ENCODE measurements at regions not wholly inside any gene's neighbourhood (a gene's known extent, or its start where the extent isn't known, plus 50 kb on each side); places are given as distances from the start of the nearest gene placed in this dataset.

- H3K79me1 ChIP-seq (replicated peaks; ENCODE audit: low read length, poor library complexity, severe bottlenecking), result no peaks in the 10 kb centered on the region
- H3K14ac ChIP-seq (ENCODE audit: low read length in 2 of 2), result no peak overlapping the region
- H3K36me3 ChIP-seq (ENCODE audit: control insufficient read depth in 1 of 2, insufficient read depth in 2 of 2, low read depth in 1 of 2, low read length in 2 of 2), result no peaks in the 10 kb centered on the region
- no peak overlapping the region for H3K4me2 ChIP-seq (ENCODE audit: low read length, poor library complexity, severe bottlenecking)
- no peak overlapping the region for H2BK15ac ChIP-seq (ENCODE audit: low read depth, poor library complexity, severe bottlenecking)
- H3K4me1 ChIP-seq (ENCODE audit: control insufficient read depth, insufficient read depth, low read depth, low read length), result no peaks in the 10 kb centered on the region
- no peak overlapping the region for H3K18ac ChIP-seq (ENCODE audit: low read depth in 1 of 2, low read length in 2 of 2)
- H2BK12ac ChIP-seq (ENCODE audit: low read length in 2 of 2), result no peak overlapping the region
- no peak overlapping the region for H2BK120ac ChIP-seq (ENCODE audit: low read depth, low read length)
- WGBS, result 70% methylated on average over 2 of the region's 2 CpGs
- H3K4ac ChIP-seq (ENCODE audit: low read depth in 1 of 2, low read length in 2 of 2), result no peak overlapping the region
- H3K27ac ChIP-seq (ENCODE audit: low read length, poor library complexity, severe bottlenecking), result no peak overlapping the region
- H2AFZ ChIP-seq (ENCODE audit: low read depth, low read length), result no peak overlapping the region
- no peaks in the 10 kb centered on the region for H3K27me3 ChIP-seq (ENCODE audit: control insufficient read depth in 1 of 2, insufficient read depth in 1 of 2, low read length in 2 of 2)
- no peak overlapping the region for H4K8ac ChIP-seq (ENCODE audit: low read length)
- H2AK5ac ChIP-seq (ENCODE audit: low read length, severe bottlenecking), result no peak overlapping the region
- no peak overlapping the region for H3K23ac ChIP-seq (ENCODE audit: low read length in 2 of 2)
- no peak overlapping the region for H2BK5ac ChIP-seq (ENCODE audit: low read depth, low read length, poor library complexity, severe bottlenecking)
- H3K4me3 ChIP-seq (ENCODE audit: insufficient read depth in 1 of 2, low read depth in 1 of 2, low read length in 2 of 2), result no peak overlapping the region
- H3K9ac ChIP-seq (ENCODE audit: low read length), result no peak overlapping the region
- no peaks in the 10 kb centered on the region for H3K9me3 ChIP-seq (ENCODE audit: control insufficient read depth, low read length)
- no peak overlapping the region for H4K91ac ChIP-seq (ENCODE audit: low read length)
- no peak for DNase-seq
Measured at GRCh38 chr2:2517399-2517798, 186.3 kb upstream of the MYT1L start.

- no peak overlapping the region for H4K8ac ChIP-seq (ENCODE audit: low read length)
- H3K4me1 ChIP-seq (ENCODE audit: control insufficient read depth, insufficient read depth, low read depth, low read length), result no peaks in the 10 kb centered on the region
- H2BK15ac ChIP-seq (ENCODE audit: low read depth, poor library complexity, severe bottlenecking), result no peak overlapping the region
- H3K27me3 ChIP-seq (ENCODE audit: control insufficient read depth in 1 of 2, insufficient read depth in 1 of 2, low read length in 2 of 2), result no peaks in the 10 kb centered on the region
- no peak overlapping the region for H2AK5ac ChIP-seq (ENCODE audit: low read length, severe bottlenecking)
- H3K9ac ChIP-seq (ENCODE audit: low read length), result no peak overlapping the region
- no peak overlapping the region for H3K4me3 ChIP-seq (ENCODE audit: insufficient read depth in 1 of 2, low read depth in 1 of 2, low read length in 2 of 2)
- H2BK12ac ChIP-seq (ENCODE audit: low read length in 2 of 2), result no peak overlapping the region
- no peak overlapping the region for H4K91ac ChIP-seq (ENCODE audit: low read length)
- no peak overlapping the region for H3K27ac ChIP-seq (ENCODE audit: low read length, poor library complexity, severe bottlenecking)
- H3K18ac ChIP-seq (ENCODE audit: low read depth in 1 of 2, low read length in 2 of 2), result no peak overlapping the region
- H3K9me3 ChIP-seq (ENCODE audit: control insufficient read depth, low read length), result no peaks in the 10 kb centered on the region
- no peak overlapping the region for H2BK120ac ChIP-seq (ENCODE audit: low read depth, low read length)
- no peak for DNase-seq
- H3K36me3 ChIP-seq (ENCODE audit: control insufficient read depth in 1 of 2, insufficient read depth in 2 of 2, low read depth in 1 of 2, low read length in 2 of 2), result no peaks in the 10 kb centered on the region
- H3K4me2 ChIP-seq (ENCODE audit: low read length, poor library complexity, severe bottlenecking), result no peak overlapping the region
- H3K79me1 ChIP-seq (replicated peaks; ENCODE audit: low read length, poor library complexity, severe bottlenecking), result no peaks in the 10 kb centered on the region
- no peak overlapping the region for H3K4ac ChIP-seq (ENCODE audit: low read depth in 1 of 2, low read length in 2 of 2)
- 80% methylated on average over 13 of the region's 14 CpGs for WGBS
- H2BK5ac ChIP-seq (ENCODE audit: low read depth, low read length, poor library complexity, severe bottlenecking), result no peak overlapping the region
- no peak overlapping the region for H3K23ac ChIP-seq (ENCODE audit: low read length in 2 of 2)
- H2AFZ ChIP-seq (ENCODE audit: low read depth, low read length), result no peak overlapping the region
- H3K14ac ChIP-seq (ENCODE audit: low read length in 2 of 2), result no peak overlapping the region
Measured at GRCh38 chr2:2516386-2516785, 185.3 kb upstream of the MYT1L start.

- Histone ChIP-seq H3K27me3 (ENCODE audit: control insufficient read depth in 1 of 2, insufficient read depth in 1 of 2, low read length in 2 of 2) (no peaks in the 10 kb centered on the region), H3K4me2 (ENCODE audit: low read length, poor library complexity, severe bottlenecking) (no peak overlapping the region), H3K79me1 (replicated peaks; ENCODE audit: low read length, poor library complexity, severe bottlenecking) (no peaks in the 10 kb centered on the region), H3K23ac (ENCODE audit: low read length in 2 of 2) (no peak overlapping the region), H3K4me3 (ENCODE audit: insufficient read depth in 1 of 2, low read depth in 1 of 2, low read length in 2 of 2) (no peak overlapping the region), H2AK5ac (ENCODE audit: low read length, severe bottlenecking) (no peak overlapping the region), H3K36me3 (ENCODE audit: control insufficient read depth in 1 of 2, insufficient read depth in 2 of 2, low read depth in 1 of 2, low read length in 2 of 2) (no peaks in the 10 kb centered on the region), H4K8ac (ENCODE audit: low read length) (no peak overlapping the region), H4K91ac (ENCODE audit: low read length) (no peak overlapping the region), H3K27ac (ENCODE audit: low read length, poor library complexity, severe bottlenecking) (no peak overlapping the region), H2AFZ (ENCODE audit: low read depth, low read length) (no peak overlapping the region), H3K9ac (ENCODE audit: low read length) (no peak overlapping the region), H3K4me1 (ENCODE audit: control insufficient read depth, insufficient read depth, low read depth, low read length) (no peaks in the 10 kb centered on the region), H2BK120ac (ENCODE audit: low read depth, low read length) (no peak overlapping the region), H3K9me3 (ENCODE audit: control insufficient read depth, low read length) (no peaks in the 10 kb centered on the region), H3K18ac (ENCODE audit: low read depth in 1 of 2, low read length in 2 of 2) (no peak overlapping the region), H2BK5ac (ENCODE audit: low read depth, low read length, poor library complexity, severe bottlenecking) (no peak overlapping the region), H3K14ac (ENCODE audit: low read length in 2 of 2) (no peak overlapping the region), H2BK15ac (ENCODE audit: low read depth, poor library complexity, severe bottlenecking) (no peak overlapping the region), H3K4ac (ENCODE audit: low read depth in 1 of 2, low read length in 2 of 2) (no peak overlapping the region), H2BK12ac (ENCODE audit: low read length in 2 of 2) (peak overlapping the region in 1 of 2 experiments; percentile 11)
- 74% methylated on average over 9 of the region's 10 CpGs for WGBS
- DNase-seq, result no peak
Measured at GRCh38 chr2:2512931-2513330, 181.9 kb upstream of the MYT1L start.

- Histone ChIP-seq H3K27ac (ENCODE audit: low read length, poor library complexity, severe bottlenecking) (no peak overlapping the region), H2AK5ac (ENCODE audit: low read length, severe bottlenecking) (no peak overlapping the region), H3K4me3 (ENCODE audit: insufficient read depth in 1 of 2, low read depth in 1 of 2, low read length in 2 of 2) (no peak overlapping the region), H2BK5ac (ENCODE audit: low read depth, low read length, poor library complexity, severe bottlenecking) (no peak overlapping the region), H3K14ac (ENCODE audit: low read length in 2 of 2) (no peak overlapping the region), H4K8ac (ENCODE audit: low read length) (no peak overlapping the region), H3K4ac (ENCODE audit: low read depth in 1 of 2, low read length in 2 of 2) (no peak overlapping the region), H4K91ac (ENCODE audit: low read length) (no peak overlapping the region), H3K23ac (ENCODE audit: low read length in 2 of 2) (no peak overlapping the region), H3K9me3 (ENCODE audit: control insufficient read depth, low read length) (peaks cover 4% of the 10 kb centered on the region), H3K4me1 (ENCODE audit: control insufficient read depth, insufficient read depth, low read depth, low read length) (no peaks in the 10 kb centered on the region), H3K9ac (ENCODE audit: low read length) (no peak overlapping the region), H3K36me3 (ENCODE audit: control insufficient read depth in 1 of 2, insufficient read depth in 2 of 2, low read depth in 1 of 2, low read length in 2 of 2) (no peaks in the 10 kb centered on the region), H3K27me3 (ENCODE audit: control insufficient read depth in 1 of 2, insufficient read depth in 1 of 2, low read length in 2 of 2) (no peaks in the 10 kb centered on the region), H3K79me1 (replicated peaks; ENCODE audit: low read length, poor library complexity, severe bottlenecking) (no peaks in the 10 kb centered on the region), H3K18ac (ENCODE audit: low read depth in 1 of 2, low read length in 2 of 2) (no peak overlapping the region), H2BK120ac (ENCODE audit: low read depth, low read length) (no peak overlapping the region), H3K4me2 (ENCODE audit: low read length, poor library complexity, severe bottlenecking) (no peak overlapping the region), H2BK15ac (ENCODE audit: low read depth, poor library complexity, severe bottlenecking) (no peak overlapping the region), H2AFZ (ENCODE audit: low read depth, low read length) (no peak overlapping the region), H2BK12ac (ENCODE audit: low read length in 2 of 2) (no peak overlapping the region)
- 83% methylated on average over 20 of the region's 20 CpGs for WGBS
- no peak for DNase-seq
Measured at GRCh38 chr2:2507417-2507997, 176.4 kb upstream of the MYT1L start.

Measured in mesenchymal stem cell (in vitro differentiated cells and primary cell).